ENCODE measurements at regions not wholly inside any gene's neighbourhood (a gene's known extent, or its start where the extent isn't known, plus 50 kb on each side); places are given as distances from the start of the nearest gene placed in this dataset.

GRCh38 chr1:213670692-213671023 is 317.1 kb upstream of the PROX1 start:
- no peak for DNase-seq (ENCODE audit: low read depth in 2 of 2, low spot score in 1 of 2)

- DNase-seq (ENCODE audit: low read depth in 2 of 2, low spot score in 1 of 2): no peak
These were observed 312.7 kb upstream of the PROX1 start for GRCh38 chr1:213675043-213675442.

DNA sequence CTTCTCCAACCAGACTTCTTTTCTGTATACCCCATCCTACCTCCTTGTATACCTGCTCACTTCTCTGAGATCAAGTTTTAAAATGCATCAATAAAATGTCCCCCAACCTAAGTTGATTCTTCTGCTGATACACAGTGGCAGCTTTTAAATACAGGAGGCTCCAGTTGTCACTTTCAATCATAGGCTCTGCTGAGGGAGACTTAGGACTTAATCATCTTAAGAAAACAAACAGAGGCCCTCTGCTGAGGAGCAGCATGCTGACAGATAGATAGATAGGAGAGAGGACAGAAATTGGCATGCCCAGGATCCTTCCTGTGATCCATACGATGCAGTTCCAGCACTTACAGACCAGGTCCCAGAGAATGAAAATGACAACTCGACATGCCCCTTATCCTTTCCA is 311.0 kb upstream of the PROX1 start:
- no peak for DNase-seq (ENCODE audit: low read depth in 2 of 2, low spot score in 1 of 2)

DNA sequence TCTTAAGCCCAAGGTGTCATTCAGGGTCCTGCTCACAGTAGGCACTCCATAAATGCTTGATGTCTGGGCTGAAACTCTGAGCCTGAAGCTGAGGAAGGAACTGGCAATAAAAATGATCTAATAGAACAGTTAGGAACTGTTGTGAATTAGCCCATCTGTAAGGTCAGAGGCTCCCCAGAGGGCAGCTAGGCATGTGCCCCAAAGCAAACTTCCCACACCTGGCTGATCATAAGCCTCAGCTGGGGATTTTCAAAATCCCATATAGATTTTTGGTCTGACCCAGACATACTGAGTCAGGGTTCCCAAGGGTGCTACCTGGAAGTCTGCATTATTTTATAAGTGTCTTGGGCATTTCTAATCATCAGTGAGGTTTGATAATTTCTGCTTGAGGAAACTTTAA is 309.4 kb upstream of the PROX1 start:
- DNase-seq (ENCODE audit: low read depth in 2 of 2, low spot score in 1 of 2): no peak

- DNase-seq (ENCODE audit: low read depth in 2 of 2, low spot score in 1 of 2): no peak
These were observed 309.0 kb upstream of the PROX1 start for GRCh38 chr1:213678753-213679152.

DNA sequence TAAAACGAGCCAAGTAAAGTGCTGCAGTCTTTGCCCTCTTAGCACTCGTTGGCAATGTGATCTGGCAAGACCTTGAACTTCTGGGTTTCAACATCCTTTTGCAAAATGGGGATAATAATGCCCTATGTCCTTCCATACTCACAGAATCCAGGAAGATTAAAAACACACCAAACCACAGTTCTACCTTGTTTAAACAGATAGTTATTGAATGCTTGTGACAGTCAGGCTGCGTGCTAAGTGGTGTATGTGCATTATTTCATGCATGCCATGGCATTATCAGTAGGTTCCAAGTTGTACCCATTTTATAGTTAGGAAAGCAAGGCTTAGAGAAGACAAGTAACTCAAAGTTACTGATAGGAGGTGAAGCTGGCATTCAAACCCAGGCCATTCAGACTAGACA is 308.6 kb upstream of the PROX1 start:
- DNase-seq (ENCODE audit: low read depth in 2 of 2, low spot score in 1 of 2): no peak

- no peak for DNase-seq (ENCODE audit: low read depth in 2 of 2, low spot score in 1 of 2)
These were observed 307.0 kb upstream of the PROX1 start for GRCh38 chr1:213680677-213681325.

DNA sequence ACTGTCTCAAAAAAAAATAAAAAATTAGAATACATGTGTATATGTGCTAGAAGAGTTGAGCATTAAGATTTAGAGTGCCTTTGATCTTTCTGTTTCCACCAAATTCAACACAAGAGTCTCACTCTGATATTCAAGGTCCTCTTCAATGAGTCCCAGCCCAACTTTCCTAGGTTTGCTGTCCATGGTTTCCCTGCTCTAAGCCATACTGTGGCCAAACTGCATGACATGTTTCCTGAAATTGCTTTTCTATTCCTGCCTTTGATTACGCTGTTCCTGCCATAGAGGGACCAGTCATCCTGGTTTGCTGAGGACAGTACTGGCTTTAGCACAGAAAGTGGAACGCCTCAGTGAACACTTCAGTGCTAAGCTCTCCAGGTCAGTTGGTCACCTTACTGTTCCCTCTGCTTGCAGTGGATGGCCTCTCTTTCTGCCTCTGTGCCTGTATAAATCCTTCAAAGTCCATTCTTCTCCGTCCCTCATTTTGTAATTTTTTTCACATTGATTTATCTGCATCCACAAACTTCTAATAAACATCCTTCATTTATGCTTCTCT is 305.9 kb upstream of the PROX1 start:
- no peak for DNase-seq (ENCODE audit: low read depth in 2 of 2, low spot score in 1 of 2)

DNA sequence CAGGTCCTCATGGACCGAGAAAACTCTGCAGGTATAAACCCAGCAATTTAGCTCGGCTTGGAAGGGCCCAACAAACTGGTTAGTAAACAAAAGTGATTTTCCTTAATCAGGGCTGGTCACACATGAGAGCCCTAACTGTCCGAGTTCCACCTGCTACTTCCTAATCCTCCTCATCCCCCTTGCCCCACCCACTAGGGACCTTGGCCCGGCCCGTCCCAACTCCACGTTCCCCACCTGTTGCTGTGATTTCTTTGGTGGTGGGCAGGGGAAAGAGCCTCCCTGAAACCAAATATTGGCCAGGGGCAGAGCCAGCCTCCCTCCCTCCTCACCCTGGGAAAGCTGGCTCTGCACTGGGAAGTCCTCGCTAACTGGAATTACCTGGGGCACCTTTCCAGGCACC is 304.2 kb upstream of the PROX1 start:
- no peak for DNase-seq (ENCODE audit: low read depth in 2 of 2, low spot score in 1 of 2)

GRCh38 chr1:213684454-213684853 is 303.3 kb upstream of the PROX1 start:
- no peak for DNase-seq (ENCODE audit: low read depth in 2 of 2, low spot score in 1 of 2)

- no peak for DNase-seq (ENCODE audit: low read depth in 2 of 2, low spot score in 1 of 2)
These were observed 301.7 kb upstream of the PROX1 start for GRCh38 chr1:213685992-213686582.

DNA sequence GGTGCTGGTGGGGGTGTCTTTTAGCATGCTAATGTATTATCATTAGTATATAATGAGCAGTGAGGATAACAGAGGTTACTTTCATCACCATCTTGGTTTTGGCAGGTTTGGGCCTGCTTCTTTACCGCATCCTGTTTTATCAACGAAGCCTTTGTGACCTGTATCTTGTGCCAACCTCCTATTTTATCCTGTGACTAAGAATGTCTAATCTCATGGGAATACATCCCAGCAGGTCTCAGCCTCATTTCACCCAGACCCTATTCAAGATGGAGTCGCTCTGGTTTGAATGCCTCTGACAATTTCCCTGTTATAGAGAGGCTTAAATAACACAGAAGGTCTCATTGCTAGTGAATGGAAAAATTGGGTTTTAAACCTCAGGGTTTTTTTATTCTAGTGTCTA is 300.8 kb upstream of the PROX1 start:
- no peak for DNase-seq (ENCODE audit: low read depth in 2 of 2, low spot score in 1 of 2)

GRCh38 chr1:213687832-213688231 is 299.9 kb upstream of the PROX1 start:
- DNase-seq (ENCODE audit: low read depth in 2 of 2, low spot score in 1 of 2): no peak

GRCh38 chr1:213688655-213689054 is 299.1 kb upstream of the PROX1 start:
- DNase-seq (ENCODE audit: low read depth in 2 of 2, low spot score in 1 of 2): no peak

DNA sequence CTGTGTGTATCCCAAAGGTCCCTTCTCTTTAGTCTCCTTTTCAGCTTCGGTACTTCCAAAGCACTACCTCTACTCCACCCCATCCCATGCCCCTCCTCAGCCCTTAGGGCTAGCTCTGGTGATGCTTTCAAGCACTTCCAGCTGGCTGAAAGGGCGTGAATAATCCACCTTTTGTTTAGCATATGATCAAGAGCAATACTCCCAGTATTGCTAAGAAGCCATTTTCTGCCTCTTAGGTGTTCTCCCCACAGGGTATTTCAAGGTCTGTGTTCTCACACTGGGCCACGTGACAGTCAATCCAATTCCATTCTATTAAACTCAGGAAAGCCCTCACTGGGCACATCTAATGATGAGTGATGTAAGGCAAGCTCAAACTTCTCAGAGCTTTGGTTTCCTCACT is 298.5 kb upstream of the PROX1 start:
- no peak for DNase-seq (ENCODE audit: low read depth in 2 of 2, low spot score in 1 of 2)

GRCh38 chr1:213690341-213690917 is 297.3 kb upstream of the PROX1 start:
- no peak for DNase-seq (ENCODE audit: low read depth in 2 of 2, low spot score in 1 of 2)

DNA sequence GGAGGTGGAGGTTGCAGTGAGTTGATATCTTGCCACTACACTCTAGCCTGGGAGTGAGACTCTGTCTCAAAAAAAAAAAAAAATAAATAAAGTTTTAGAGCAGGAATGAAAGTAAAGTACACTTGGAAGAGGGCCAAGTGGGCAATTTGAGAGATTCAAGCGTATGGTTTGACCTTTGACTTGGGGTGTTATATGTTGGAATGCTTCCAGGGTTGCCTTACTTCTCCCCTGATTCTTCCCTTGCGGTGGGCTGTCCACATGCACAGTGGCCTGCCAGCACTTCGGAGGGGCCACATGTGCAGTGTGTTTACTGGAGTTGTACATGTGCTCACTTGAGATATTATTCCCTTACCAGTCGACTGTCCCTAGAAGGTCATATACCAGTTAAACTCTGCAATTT is 295.5 kb upstream of the PROX1 start:
- no peak for DNase-seq (ENCODE audit: low read depth in 2 of 2, low spot score in 1 of 2)

- no peak for DNase-seq (ENCODE audit: low read depth in 2 of 2, low spot score in 1 of 2)
These were observed 293.9 kb upstream of the PROX1 start for GRCh38 chr1:213693864-213694263.

DNA sequence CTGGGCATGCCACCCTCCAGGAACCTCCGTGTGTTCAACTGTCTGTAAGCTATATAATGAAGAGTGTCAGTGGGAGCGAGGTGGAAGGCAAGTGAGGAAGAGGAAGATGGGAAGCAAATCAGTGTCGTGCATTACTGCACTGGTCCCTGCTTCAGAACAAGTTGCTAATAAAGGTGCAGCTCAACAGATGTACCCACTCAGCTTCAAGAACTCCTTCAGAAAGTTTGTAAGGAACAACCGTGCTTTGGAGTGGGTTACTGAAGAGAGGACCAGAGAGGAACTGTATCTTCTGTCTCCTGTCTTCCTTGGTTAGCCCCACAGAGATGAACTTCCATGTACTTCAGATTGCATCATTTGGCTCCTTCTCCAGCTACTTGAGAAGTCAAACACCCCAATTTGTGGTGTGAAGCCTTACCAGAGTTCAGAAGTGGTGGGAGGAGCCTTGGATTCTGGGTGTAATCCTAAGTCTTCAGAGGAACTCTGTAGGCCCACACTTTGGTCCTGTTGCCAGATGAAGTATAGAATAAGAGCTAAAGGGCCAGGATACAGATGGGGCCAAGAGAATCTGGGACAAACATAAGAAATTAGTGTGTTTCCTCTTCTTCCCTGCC is 290.5 kb upstream of the PROX1 start:
- no peak for DNase-seq (ENCODE audit: low read depth in 2 of 2, low spot score in 1 of 2)

GRCh38 chr1:213698092-213698702 is 289.6 kb upstream of the PROX1 start:
- no peak for DNase-seq (ENCODE audit: low read depth in 2 of 2, low spot score in 1 of 2)

GRCh38 chr1:213702703-213703102 is 285.1 kb upstream of the PROX1 start:
- DNase-seq (ENCODE audit: low read depth in 2 of 2, low spot score in 1 of 2): no peak

DNA sequence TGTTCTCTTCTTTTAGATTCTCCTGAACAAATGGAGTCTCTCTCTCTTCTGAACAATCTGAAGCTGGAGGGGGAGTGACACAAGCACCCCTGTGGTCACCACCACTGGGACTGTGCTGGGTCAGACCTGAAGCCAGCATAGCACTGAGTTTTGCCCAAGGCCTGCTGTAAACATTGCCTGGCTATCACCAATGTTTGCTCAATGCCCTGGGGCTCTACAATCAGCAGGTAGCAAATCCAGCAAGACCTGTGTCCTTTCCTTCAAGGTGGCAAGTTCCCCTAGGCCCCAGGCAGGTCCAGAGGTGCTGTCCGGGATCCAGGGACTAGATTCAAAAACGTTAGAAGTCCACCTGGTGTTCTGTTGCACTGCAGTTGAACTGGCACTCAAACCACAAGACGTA is 282.8 kb upstream of the PROX1 start:
- no peak for DNase-seq (ENCODE audit: low read depth in 2 of 2, low spot score in 1 of 2)
